SH-SY5Y (cell line): ENCODE measurements at regions not wholly inside any gene's neighbourhood (a gene's known extent, or its start where the extent isn't known, plus 50 kb on each side); places are given as distances from the start of the nearest gene placed in this dataset.

ENCODE experiments used
- GATA2 ChIP-seq: IDR thresholded peaks from 2 replicates; pipeline ENCODE4 v1.6.1; 2011; ENCODE audit warnings: mild to moderate bottlenecking, low read depth, low read length
- GATA3 ChIP-seq: IDR thresholded peaks from 2 replicates; pipeline ENCODE4 v1.6.1; 2011; ENCODE audit warnings: low read depth, mild to moderate bottlenecking, low read length, moderate library complexity

DNA sequence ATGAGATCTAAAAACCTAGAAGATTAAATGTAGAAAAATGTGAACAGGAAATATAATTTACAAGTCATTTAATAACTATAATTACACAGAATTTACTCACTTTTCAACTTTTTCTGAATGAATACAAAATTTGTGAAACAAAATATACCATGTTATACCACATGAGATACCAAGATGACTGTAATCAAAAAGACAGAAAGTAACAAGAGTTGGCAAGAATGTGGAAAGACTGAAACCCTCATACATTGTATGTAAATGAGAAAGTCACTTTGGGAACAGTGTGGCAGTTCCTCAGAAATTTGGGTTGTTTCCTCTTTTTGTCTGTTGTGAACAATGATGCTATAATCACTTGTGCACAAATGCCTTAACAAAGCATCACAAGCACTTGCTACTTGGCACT lies 145.4 kb upstream of the ZNF804A start:
- TF ChIP-seq GATA2, result no peak
- TF ChIP-seq GATA3, result no peak
